Activated CD4-positive, alpha-beta memory T cell treated with anti-CD3 and anti-CD28 coated beads, Interleukin-2, amount 10 ng/mL, durations not matched to agents 7 days and 5 days (primary cell): ENCODE measurements at regions not wholly inside any gene's neighbourhood (a gene's known extent, or its start where the extent isn't known, plus 50 kb on each side); places are given as distances from the start of the nearest gene placed in this dataset.

Experiments
- CTCF ChIA-PET: fragments of 350-600 bp; sonication (Branson Sonifier 250); formaldehyde crosslinking; loops from one replicate; lab custom pipeline; 2021; ENCODE audit warnings: antibody characterized with exemption, inconsistent platforms; lab: Charles Lee
- POLR2A ChIA-PET: fragments of 350-600 bp; sonication (Branson Sonifier 250); formaldehyde crosslinking; loops from one replicate; lab custom pipeline; 2021; ENCODE audit warnings: antibody characterized with exemption; lab: Charles Lee
- DNase-seq: peaks from one replicate; pipeline ENCODE4 v3.0.0-alpha.2; 2020
- H3K27ac Mint-ChIP-seq: one replicate; pipeline ENCODE4 v1.8.0; 2021; ENCODE audit warnings: mild to moderate bottlenecking, mixed read lengths
- H3K27me3 Mint-ChIP-seq: one replicate; pipeline ENCODE4 v1.8.0; 2021; ENCODE audit warnings: mixed read lengths
- H3K36me3 Mint-ChIP-seq: one replicate; pipeline ENCODE4 v1.8.0; 2021; ENCODE audit warnings: low read depth, mixed read lengths
- H3K4me1 Mint-ChIP-seq: one replicate; pipeline ENCODE4 v1.8.0; 2021; ENCODE audit warnings: mixed read lengths
- H3K4me3 Mint-ChIP-seq: one replicate; pipeline ENCODE4 v1.8.0; 2021; ENCODE audit warnings: mild to moderate bottlenecking, mixed read lengths
- H3K9me3 Mint-ChIP-seq: one replicate; pipeline ENCODE4 v1.8.0; 2021; ENCODE audit warnings: mixed read lengths

GRCh38 chr17:34874478-34874877 lies 86.8 kb downstream of the CCT6B start:
- no peaks in the 10 kb centered on the region for H3K4me1 Mint-ChIP-seq
- no peak overlapping the region for H3K4me3 Mint-ChIP-seq
- no peak overlapping the region for H3K27ac Mint-ChIP-seq
- peaks cover 5% of the 10 kb centered on the region for H3K27me3 Mint-ChIP-seq
- CTCF ChIA-PET = no interaction called here
- no peak for DNase-seq
- H3K36me3 Mint-ChIP-seq = no peaks in the 10 kb centered on the region
- peaks cover under 1% of the 10 kb centered on the region for H3K9me3 Mint-ChIP-seq
- POLR2A ChIA-PET = no interaction called here

GRCh38 chr17:34872640-34873039 lies 88.6 kb downstream of the CCT6B start:
- ChIA-PET POLR2A (no interaction called here), CTCF (no interaction called here)

GRCh38 chr17:34869641-34870040 lies 91.6 kb downstream of the CCT6B start:
- no peaks in the 10 kb centered on the region for H3K4me1 Mint-ChIP-seq
- H3K27me3 Mint-ChIP-seq = peaks cover 14% of the 10 kb centered on the region
- H3K9me3 Mint-ChIP-seq = peaks cover 6% of the 10 kb centered on the region
- POLR2A ChIA-PET = interaction anchor here (0.6 kb wide), 1 partner anchor 567 kb away, joined by 3 read pairs; no protein-coding TSS in a partner anchor
- no peak overlapping the region for H3K4me3 Mint-ChIP-seq
- CTCF ChIA-PET = no interaction called here
- DNase-seq = no peak
- H3K27ac Mint-ChIP-seq = no peak overlapping the region
- H3K36me3 Mint-ChIP-seq = no peaks in the 10 kb centered on the region

More at GRCh38 chr17:34872640-34873039, 88.6 kb downstream of the CCT6B start:
- Mint-ChIP-seq H3K4me1 (no peaks in the 10 kb centered on the region), H3K27ac (no peak overlapping the region), H3K9me3 (peaks cover 6% of the 10 kb centered on the region), H3K4me3 (no peak overlapping the region), H3K36me3 (no peaks in the 10 kb centered on the region), H3K27me3 (peaks cover 14% of the 10 kb centered on the region)
- DNase-seq = no peak

- H3K4me3 Mint-ChIP-seq = no peak overlapping the region
- no peaks in the 10 kb centered on the region for H3K36me3 Mint-ChIP-seq
- H3K27ac Mint-ChIP-seq = no peak overlapping the region
- no peaks in the 10 kb centered on the region for H3K4me1 Mint-ChIP-seq
- H3K27me3 Mint-ChIP-seq = peaks cover 22% of the 10 kb centered on the region
- no peak for DNase-seq
- ChIA-PET CTCF (no interaction called here), POLR2A (no interaction called here)
- peaks cover 6% of the 10 kb centered on the region for H3K9me3 Mint-ChIP-seq
These were observed 95.5 kb downstream of the CCT6B start for GRCh38 chr17:34865716-34866115.

GRCh38 chr17:34862384-34862783 lies 98.9 kb downstream of the CCT6B start:
- POLR2A ChIA-PET = no interaction called here
- no peak overlapping the region for H3K27ac Mint-ChIP-seq

GRCh38 chr17:34861864-34862263 lies 99.4 kb downstream of the CCT6B start:
- Mint-ChIP-seq H3K36me3 (no peaks in the 10 kb centered on the region), H3K9me3 (no peaks in the 10 kb centered on the region), H3K27me3 (peaks cover 16% of the 10 kb centered on the region), H3K27ac (no peak overlapping the region), H3K4me1 (peaks cover 16% of the 10 kb centered on the region), H3K4me3 (no peak overlapping the region)
- CTCF ChIA-PET = no interaction called here
- no peak for DNase-seq
- POLR2A ChIA-PET = no interaction called here

More at GRCh38 chr17:34862384-34862783, 98.9 kb downstream of the CCT6B start:
- Mint-ChIP-seq H3K4me1 (peaks cover 16% of the 10 kb centered on the region), H3K36me3 (no peaks in the 10 kb centered on the region), H3K27me3 (peaks cover 16% of the 10 kb centered on the region), H3K4me3 (no peak overlapping the region), H3K9me3 (no peaks in the 10 kb centered on the region)
- DNase-seq = no peak
- CTCF ChIA-PET = no interaction called here

- Mint-ChIP-seq H3K9me3 (no peaks in the 10 kb centered on the region), H3K4me1 (peaks cover 16% of the 10 kb centered on the region), H3K27ac (no peak overlapping the region), H3K27me3 (peaks cover 20% of the 10 kb centered on the region), H3K36me3 (no peaks in the 10 kb centered on the region), H3K4me3 (no peak overlapping the region)
- no peak for DNase-seq
- ChIA-PET POLR2A (no interaction called here), CTCF (no interaction called here)
These were observed 101.6 kb downstream of the CCT6B start for GRCh38 chr17:34859652-34860051.

- Mint-ChIP-seq H3K36me3 (no peaks in the 10 kb centered on the region), H3K27ac (no peak overlapping the region), H3K4me1 (peaks cover 16% of the 10 kb centered on the region), H3K4me3 (no peak overlapping the region), H3K27me3 (peaks cover 20% of the 10 kb centered on the region), H3K9me3 (no peaks in the 10 kb centered on the region)
- POLR2A ChIA-PET = no interaction called here
- no peak for DNase-seq
- CTCF ChIA-PET = no interaction called here
These were observed 102.4 kb downstream of the CCT6B start for GRCh38 chr17:34858591-34859565.

GRCh38 chr17:34853924-34854323 lies 107.3 kb downstream of the CCT6B start:
- Mint-ChIP-seq H3K27ac (no peak overlapping the region), H3K4me3 (no peak overlapping the region), H3K4me1 (peaks cover 5% of the 10 kb centered on the region), H3K36me3 (no peaks in the 10 kb centered on the region), H3K27me3 (peaks cover 4% of the 10 kb centered on the region), H3K9me3 (no peaks in the 10 kb centered on the region)
- CTCF ChIA-PET = no interaction called here
- no peak for DNase-seq
- POLR2A ChIA-PET = interaction anchor here (0.8 kb wide), 1 partner anchor 35 kb away, joined by 3 read pairs; no protein-coding TSS in a partner anchor

GRCh38 chr17:34852614-34853013 lies 108.6 kb downstream of the CCT6B start:
- H3K27me3 Mint-ChIP-seq = peaks cover 4% of the 10 kb centered on the region

GRCh38 chr17:34851961-34852540 lies 109.2 kb downstream of the CCT6B start:
- no peak overlapping the region for H3K27ac Mint-ChIP-seq
- H3K9me3 Mint-ChIP-seq = no peaks in the 10 kb centered on the region
- no peak overlapping the region for H3K4me3 Mint-ChIP-seq
- CTCF ChIA-PET = no interaction called here
- no peaks in the 10 kb centered on the region for H3K36me3 Mint-ChIP-seq
- H3K4me1 Mint-ChIP-seq = no peaks in the 10 kb centered on the region
- POLR2A ChIA-PET = no interaction called here
- DNase-seq = no peak
- H3K27me3 Mint-ChIP-seq = peaks cover 4% of the 10 kb centered on the region

More at GRCh38 chr17:34852614-34853013, 108.6 kb downstream of the CCT6B start:
- Mint-ChIP-seq H3K27ac (no peak overlapping the region), H3K36me3 (no peaks in the 10 kb centered on the region), H3K4me1 (no peaks in the 10 kb centered on the region), H3K4me3 (no peak overlapping the region), H3K9me3 (no peaks in the 10 kb centered on the region)
- ChIA-PET POLR2A (no interaction called here), CTCF (no interaction called here)
- no peak for DNase-seq

GRCh38 chr17:34850964-34851363 lies 110.3 kb downstream of the CCT6B start:
- Mint-ChIP-seq H3K4me3 (no peak overlapping the region), H3K27ac (no peak overlapping the region), H3K9me3 (no peaks in the 10 kb centered on the region), H3K4me1 (no peaks in the 10 kb centered on the region), H3K36me3 (no peaks in the 10 kb centered on the region), H3K27me3 (peaks cover 4% of the 10 kb centered on the region)
- ChIA-PET CTCF (no interaction called here), POLR2A (no interaction called here)
- no peak for DNase-seq

GRCh38 chr17:34850023-34850422 lies 111.2 kb downstream of the CCT6B start:
- no peaks in the 10 kb centered on the region for H3K4me1 Mint-ChIP-seq
- no peaks in the 10 kb centered on the region for H3K9me3 Mint-ChIP-seq
- no peak overlapping the region for H3K4me3 Mint-ChIP-seq
- CTCF ChIA-PET = no interaction called here
- no peaks in the 10 kb centered on the region for H3K36me3 Mint-ChIP-seq
- H3K27me3 Mint-ChIP-seq = no peaks in the 10 kb centered on the region
- DNase-seq = no peak
- no peak overlapping the region for H3K27ac Mint-ChIP-seq
- POLR2A ChIA-PET = no interaction called here
